ENCODE measurements at regions not wholly inside any gene's neighbourhood (a gene's known extent, or its start where the extent isn't known, plus 50 kb on each side); places are given as distances from the start of the nearest gene placed in this dataset.

GRCh38 chr7:113202284-113202683 lies 83.9 kb upstream of the SMIM30 start:
- no peaks in the 10 kb centered on the region for H3K4me1 ChIP-seq
- no peaks in the 10 kb centered on the region for H3K36me3 ChIP-seq
- DNase-seq = no peak
- ATAC-seq = no peak
- no peak for TF ChIP-seq CTCF (IDR thresholded peaks at IDR 0.05)
- H3K27ac ChIP-seq = no peak overlapping the region
- intact Hi-C loops (cut with DNase I) = no loop called here
- no peak overlapping the region for H3K4me3 ChIP-seq
- no peaks in the 10 kb centered on the region for H3K27me3 ChIP-seq
- no peaks in the 10 kb centered on the region for H3K9me3 ChIP-seq

- no peaks in the 10 kb centered on the region for H3K9me3 ChIP-seq
- no peak for TF ChIP-seq CTCF (IDR thresholded peaks at IDR 0.05)
- no peak for DNase-seq
- H3K27me3 ChIP-seq = no peaks in the 10 kb centered on the region
- H3K36me3 ChIP-seq = no peaks in the 10 kb centered on the region
- H3K27ac ChIP-seq = no peak overlapping the region
- intact Hi-C loops (cut with DNase I) = no loop called here
- no peak overlapping the region for H3K4me3 ChIP-seq
- ATAC-seq = no peak
- no peaks in the 10 kb centered on the region for H3K4me1 ChIP-seq
These were observed 81.9 kb upstream of the SMIM30 start for GRCh38 chr7:113200281-113200680.

GRCh38 chr7:113199841-113200240 lies 81.5 kb upstream of the SMIM30 start:
- no peak for TF ChIP-seq CTCF (IDR thresholded peaks at IDR 0.05)
- no peaks in the 10 kb centered on the region for H3K4me1 ChIP-seq
- no peaks in the 10 kb centered on the region for H3K27me3 ChIP-seq
- no peak overlapping the region for H3K27ac ChIP-seq
- H3K4me3 ChIP-seq = no peak overlapping the region
- intact Hi-C loops (cut with DNase I) = no loop called here
- H3K36me3 ChIP-seq = no peaks in the 10 kb centered on the region
- DNase-seq (no peak), ATAC-seq (no peak)
- H3K9me3 ChIP-seq = no peaks in the 10 kb centered on the region

GRCh38 chr7:113199136-113199535 lies 80.8 kb upstream of the SMIM30 start:
- DNase-seq = no peak
- Histone ChIP-seq H3K27me3 (no peaks in the 10 kb centered on the region), H3K36me3 (no peaks in the 10 kb centered on the region), H3K9me3 (no peaks in the 10 kb centered on the region), H3K4me1 (no peaks in the 10 kb centered on the region), H3K27ac (no peak overlapping the region), H3K4me3 (no peak overlapping the region)
- intact Hi-C loops (cut with DNase I) = no loop called here
- no peak for TF ChIP-seq CTCF (IDR thresholded peaks at IDR 0.05)
- ATAC-seq = no peak

GRCh38 chr7:113198226-113198625 lies 79.9 kb upstream of the SMIM30 start:
- H3K4me1 ChIP-seq = no peaks in the 10 kb centered on the region
- H3K27me3 ChIP-seq = no peaks in the 10 kb centered on the region
- H3K36me3 ChIP-seq = no peaks in the 10 kb centered on the region
- intact Hi-C loops (cut with DNase I) = no loop called here
- H3K9me3 ChIP-seq = no peaks in the 10 kb centered on the region
- ATAC-seq (no peak), DNase-seq (no peak)
- no peak overlapping the region for H3K27ac ChIP-seq
- TF ChIP-seq CTCF (IDR thresholded peaks at IDR 0.05) = no peak
- H3K4me3 ChIP-seq = no peak overlapping the region

- no peak overlapping the region for H3K4me3 ChIP-seq
- DNase-seq (no peak), ATAC-seq (no peak)
- no peak for TF ChIP-seq CTCF (IDR thresholded peaks at IDR 0.05)
- intact Hi-C loops (cut with DNase I) = no loop called here
- no peaks in the 10 kb centered on the region for H3K27me3 ChIP-seq
- no peaks in the 10 kb centered on the region for H3K36me3 ChIP-seq
- no peaks in the 10 kb centered on the region for H3K4me1 ChIP-seq
- H3K27ac ChIP-seq = no peak overlapping the region
- H3K9me3 ChIP-seq = no peaks in the 10 kb centered on the region
These were observed 78.9 kb upstream of the SMIM30 start for GRCh38 chr7:113197274-113197673.

Data from upper lobe of right lung (tissue), 1 donor.